Erythroblast (primary cell): ENCODE measurements at regions not wholly inside any gene's neighbourhood (a gene's known extent, or its start where the extent isn't known, plus 50 kb on each side); places are given as distances from the start of the nearest gene placed in this dataset.
"Not testable (repeated sequence)": the region's sequence is repeated elsewhere in the genome, so short reads cannot be mapped to it uniquely, and the experiment has no call there.

ENCODE experiments used
- GATA1 ChIP-seq: IDR thresholded peaks from 2 replicates; pipeline ENCODE4 v1.6.1; 2011; ENCODE audit warnings: low read depth, mild to moderate bottlenecking, control low read depth, low read length, moderate library complexity
- POLR2A ChIP-seq: IDR thresholded peaks from 2 replicates; pipeline ENCODE4 v1.6.1; 2011; ENCODE audit warnings: mild to moderate bottlenecking, low read length

- not testable (repeated sequence) for TF ChIP-seq POLR2A, GATA1
Observed at GRCh38 chr16:88274126-88274750, 108.5 kb upstream of the ZNF469 start.
